GM12892 (cell line): ENCODE measurements at regions not wholly inside any gene's neighbourhood (a gene's known extent, or its start where the extent isn't known, plus 50 kb on each side); places are given as distances from the start of the nearest gene placed in this dataset.

ENCODE experiments used
- POLR2A ChIP-seq: IDR thresholded peaks from 2 replicates; pipeline ENCODE4 v1.6.1; 2011; ENCODE audit warnings: low read depth, low read length, control low read depth
- POLR2AphosphoS5 ChIP-seq: IDR thresholded peaks from 2 replicates; pipeline ENCODE4 v1.6.1; 2011; ENCODE audit warnings: low read depth, low read length, control low read depth

GRCh38 chr1:109826930-109827349 is 63.2 kb upstream of the EPS8L3 start:
- TF ChIP-seq POLR2A (no peak), POLR2AphosphoS5 (no peak)
